Ishikawa (cell line): ENCODE measurements at regions not wholly inside any gene's neighbourhood (a gene's known extent, or its start where the extent isn't known, plus 50 kb on each side); places are given as distances from the start of the nearest gene placed in this dataset.

Experiments used
- CEBPB ChIP-seq: IDR thresholded peaks from 2 replicates; pipeline ENCODE4 v1.6.1; 2012
- EP300 ChIP-seq: IDR thresholded peaks from 2 replicates; pipeline ENCODE4 v1.6.1; 2012; ENCODE audit warnings: borderline replicate concordance
- MAX ChIP-seq: IDR thresholded peaks from 2 replicates; pipeline ENCODE4 v1.6.1; 2012
- REST ChIP-seq: IDR thresholded peaks from 2 replicates; pipeline ENCODE4 v1.6.1; 2012; ENCODE audit warnings: low read depth, mild to moderate bottlenecking
- TAF1 ChIP-seq: IDR thresholded peaks from 2 replicates; pipeline ENCODE4 v1.6.1; 2012; ENCODE audit warnings: low read depth, mild to moderate bottlenecking
- TCF12 ChIP-seq: IDR thresholded peaks from 2 replicates; pipeline ENCODE4 v1.6.1; 2012; ENCODE audit warnings: low read depth
- TF ChIP-seq, protein P1 (sequence below): IDR thresholded peaks from 2 replicates; pipeline ENCODE4 v1.6.1; 2012

DNA sequence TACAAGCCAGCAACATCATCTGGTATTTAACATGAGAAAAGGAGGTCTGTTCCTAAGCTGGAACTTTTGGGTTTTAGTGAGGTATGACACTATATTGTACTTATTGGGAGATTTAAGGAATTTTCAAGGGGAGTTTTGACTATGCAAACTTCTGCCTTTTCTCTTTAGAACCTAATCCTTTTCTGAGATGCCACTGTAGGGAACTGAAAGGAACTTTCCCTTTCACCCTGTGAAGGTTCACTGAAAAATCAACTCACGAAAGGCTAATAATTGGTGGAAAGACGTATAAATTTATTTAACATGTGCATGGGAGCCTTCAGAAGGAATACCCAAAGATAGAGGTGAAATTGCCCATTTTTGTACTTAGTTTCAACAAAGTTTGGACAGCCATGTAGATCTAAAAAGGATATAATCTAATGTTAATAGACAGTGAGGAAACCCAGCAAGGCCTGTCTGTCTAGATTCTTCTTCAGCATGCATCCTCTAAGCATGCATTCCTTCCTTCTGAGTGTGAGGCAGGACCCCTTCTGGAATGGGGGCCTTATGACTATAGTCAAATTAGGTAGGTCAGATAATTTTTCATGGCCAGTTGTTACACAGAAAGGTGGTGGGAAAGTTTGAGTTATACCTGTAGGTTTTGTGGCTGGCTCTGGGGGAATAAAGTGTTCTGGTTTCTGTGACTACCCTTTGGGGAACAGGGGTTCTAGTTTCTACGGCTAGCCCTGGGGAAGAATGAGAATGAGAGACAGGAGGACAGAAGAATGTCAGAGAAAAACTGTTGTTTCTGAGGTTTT is 200.3 kb downstream of the C9orf152 start:
- no peak for TF ChIP-seq TAF1
- TF ChIP-seq TCF12, result no peak
- TF ChIP-seq MAX, result no peak
- no peak for TF ChIP-seq EP300
- TF ChIP-seq, protein P1, sequence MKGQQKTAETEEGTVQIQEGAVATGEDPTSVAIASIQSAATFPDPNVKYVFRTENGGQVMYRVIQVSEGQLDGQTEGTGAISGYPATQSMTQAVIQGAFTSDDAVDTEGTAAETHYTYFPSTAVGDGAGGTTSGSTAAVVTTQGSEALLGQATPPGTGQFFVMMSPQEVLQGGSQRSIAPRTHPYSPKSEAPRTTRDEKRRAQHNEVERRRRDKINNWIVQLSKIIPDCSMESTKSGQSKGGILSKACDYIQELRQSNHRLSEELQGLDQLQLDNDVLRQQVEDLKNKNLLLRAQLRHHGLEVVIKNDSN, result no peak
- no peak for TF ChIP-seq REST
- no peak for TF ChIP-seq CEBPB
